ENCODE measurements at regions not wholly inside any gene's neighbourhood (a gene's known extent, or its start where the extent isn't known, plus 50 kb on each side); places are given as distances from the start of the nearest gene placed in this dataset.
"Not testable (repeated sequence)": the region's sequence is repeated elsewhere in the genome, so short reads cannot be mapped to it uniquely, and the experiment has no call there.

DNA sequence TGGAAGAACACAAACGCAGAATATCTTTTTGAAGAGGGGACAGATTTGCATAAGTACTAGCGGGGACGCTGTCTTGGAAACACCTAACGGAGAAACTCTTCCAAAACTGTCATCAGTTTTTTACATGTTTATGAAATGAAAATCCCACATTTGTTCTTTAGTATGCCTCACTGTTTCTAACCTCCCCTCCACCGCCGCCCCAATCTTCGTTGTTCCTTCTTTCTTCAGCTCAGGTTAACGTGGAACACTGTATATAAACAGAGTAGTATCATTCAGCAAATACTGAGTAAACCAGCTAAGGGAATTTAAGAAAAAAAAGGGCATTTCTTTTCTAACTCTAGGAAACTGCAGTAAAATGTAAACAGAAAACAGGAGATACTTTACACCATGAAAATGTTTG is 2345.6 kb downstream of the PCDH7 start:
- no peak for DNase-seq (ENCODE audit: low spot score)
- intact Hi-C loops (cut with DNase I), result no loop called here
- no peak for ATAC-seq

DNA sequence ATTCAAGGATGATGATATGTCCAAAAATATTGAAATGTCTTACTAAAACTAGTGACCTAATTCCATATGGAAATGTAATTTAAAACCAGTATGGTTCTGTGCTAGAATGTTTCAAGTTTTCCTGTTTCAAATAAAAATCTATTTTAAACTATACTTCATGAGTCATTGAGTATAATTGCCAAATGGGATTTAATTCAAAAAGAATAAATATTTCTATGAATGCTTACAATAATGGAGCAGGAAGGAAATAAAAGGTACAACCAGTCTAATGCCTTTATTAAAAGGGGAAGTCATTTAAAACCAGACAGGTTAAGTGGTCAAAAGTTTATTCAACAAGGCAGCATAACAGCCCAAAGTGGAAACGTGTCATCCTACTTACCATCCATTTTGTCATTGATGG is 2347.1 kb downstream of the PCDH7 start:
- ATAC-seq, result no peak
- DNase-seq (ENCODE audit: low spot score), result no peak
- intact Hi-C loops (cut with DNase I), result no loop called here

DNA sequence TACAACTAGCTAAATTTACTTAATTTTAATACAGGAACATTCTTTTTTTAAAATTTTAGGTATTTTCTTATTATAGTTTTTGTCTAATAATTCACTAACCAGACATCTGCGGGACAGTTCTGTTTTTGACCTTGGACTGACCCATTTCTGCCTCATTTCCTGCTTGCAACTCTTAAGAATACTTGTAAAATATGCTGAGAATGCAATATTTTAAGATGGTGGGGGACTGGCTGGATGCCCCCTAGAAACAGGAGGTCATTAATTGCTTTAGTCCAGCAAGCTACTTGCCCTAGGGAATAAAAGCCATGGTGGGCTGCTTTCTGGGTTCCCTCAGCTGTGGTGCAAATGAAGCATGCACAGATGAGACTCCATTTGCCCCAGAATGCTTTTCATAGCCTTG is 2348.4 kb downstream of the PCDH7 start:
- ATAC-seq (no peak), DNase-seq (ENCODE audit: low spot score) (no peak)
- intact Hi-C loops (cut with DNase I), result no loop called here

DNA sequence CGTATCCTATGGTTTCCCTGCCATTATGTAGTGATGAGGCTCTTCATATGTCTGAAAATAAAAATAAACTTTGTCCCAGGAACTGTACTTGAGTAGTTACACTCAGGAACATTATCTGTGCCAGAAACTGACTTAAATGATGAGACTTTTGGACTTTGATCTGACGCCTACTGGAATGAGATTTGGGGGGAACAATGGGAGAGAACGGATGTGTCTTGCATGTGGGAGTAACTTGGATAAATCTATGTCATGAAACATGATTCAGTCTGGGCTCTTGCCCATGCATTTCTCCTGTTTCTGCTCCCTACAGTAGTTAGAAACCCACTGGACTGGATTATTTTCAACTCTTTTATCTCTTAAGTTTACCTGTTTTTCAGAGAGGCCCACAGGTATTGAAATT is 2351.4 kb downstream of the PCDH7 start:
- intact Hi-C loops (cut with DNase I), result no loop called here
- no peak for DNase-seq (ENCODE audit: low spot score)
- no peak for ATAC-seq

DNA sequence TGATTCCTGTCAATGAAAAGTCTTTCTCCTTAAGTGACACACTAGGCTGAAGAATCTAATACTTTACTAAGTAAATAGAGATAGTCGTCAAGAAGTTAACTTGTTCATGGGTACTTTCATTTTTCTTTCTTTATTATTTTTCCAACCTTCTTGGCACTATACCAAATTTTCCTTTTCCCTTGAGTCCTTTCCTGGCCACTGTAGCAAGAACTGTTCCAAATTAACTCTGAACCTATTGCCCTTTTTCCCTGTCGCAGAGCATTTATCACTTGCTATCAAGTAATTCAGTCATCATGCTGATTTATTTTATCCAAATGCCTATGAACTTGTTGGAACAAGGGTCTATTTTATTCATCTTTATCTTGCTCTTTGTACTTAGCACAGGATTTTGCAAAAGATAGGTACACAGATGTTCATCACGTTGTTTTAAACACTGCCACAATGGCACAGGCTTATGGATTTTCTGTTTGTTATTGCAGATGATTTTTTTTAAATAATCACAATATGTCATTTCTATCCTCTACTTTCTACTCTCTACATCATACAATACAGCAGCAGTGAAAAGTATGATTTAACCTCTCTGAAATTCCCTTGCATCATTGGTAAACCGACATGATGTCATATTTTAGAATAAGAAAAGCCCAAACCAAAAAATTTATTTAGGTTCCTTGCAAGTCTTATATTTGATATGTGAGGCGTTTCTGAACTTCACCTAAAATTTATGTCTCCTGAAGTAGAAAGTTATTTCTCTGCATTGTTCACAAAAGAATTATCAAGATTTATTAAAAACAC is 2352.3 kb downstream of the PCDH7 start:
- no peak for DNase-seq (ENCODE audit: low spot score)
- intact Hi-C loops (cut with DNase I), result no loop called here

DNA sequence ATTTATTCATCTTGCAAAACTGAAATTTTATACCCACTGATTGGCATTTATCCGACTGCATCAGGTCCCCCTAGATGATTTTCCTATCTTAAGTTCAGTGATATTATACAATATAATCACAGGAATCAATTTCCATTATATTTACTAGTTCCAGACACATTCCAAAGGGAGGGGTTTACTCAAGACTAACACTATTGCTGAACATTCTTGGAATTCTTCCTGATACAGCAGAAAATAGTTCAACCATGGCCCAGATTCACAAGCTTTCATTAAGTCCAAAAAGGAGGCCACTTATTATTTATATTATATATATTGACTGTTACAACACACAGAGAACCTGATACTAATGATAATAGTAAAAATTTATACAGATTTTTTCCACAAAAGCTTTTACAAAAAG is 2353.6 kb downstream of the PCDH7 start:
- DNase-seq (ENCODE audit: low spot score) (no peak), ATAC-seq (no peak)
- intact Hi-C loops (cut with DNase I), result no loop called here

More for the DNA sequence above, 2352.3 kb downstream of the PCDH7 start:
- ATAC-seq, result no peak

DNA sequence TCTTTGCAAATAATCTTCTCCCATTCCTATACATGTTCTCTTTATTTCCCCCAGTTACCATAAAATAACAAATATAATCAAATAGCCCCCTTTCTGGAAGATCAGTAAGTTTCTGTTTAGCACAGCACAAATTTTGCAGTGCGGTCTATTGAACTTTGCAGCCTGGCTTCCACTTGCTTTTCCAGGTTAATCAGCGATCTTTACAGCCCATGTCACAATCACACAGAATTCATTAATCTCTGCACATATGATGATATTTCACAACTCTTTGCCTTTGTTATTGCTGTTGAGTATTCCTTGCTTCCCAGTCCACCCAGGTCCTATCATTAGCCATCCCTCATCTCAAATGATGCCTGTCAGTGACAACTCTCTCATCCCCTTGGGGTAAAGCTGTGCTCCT is 2358.0 kb downstream of the PCDH7 start:
- no peak for DNase-seq (ENCODE audit: low spot score)
- intact Hi-C loops (cut with DNase I), result no loop called here
- no peak for ATAC-seq

DNA sequence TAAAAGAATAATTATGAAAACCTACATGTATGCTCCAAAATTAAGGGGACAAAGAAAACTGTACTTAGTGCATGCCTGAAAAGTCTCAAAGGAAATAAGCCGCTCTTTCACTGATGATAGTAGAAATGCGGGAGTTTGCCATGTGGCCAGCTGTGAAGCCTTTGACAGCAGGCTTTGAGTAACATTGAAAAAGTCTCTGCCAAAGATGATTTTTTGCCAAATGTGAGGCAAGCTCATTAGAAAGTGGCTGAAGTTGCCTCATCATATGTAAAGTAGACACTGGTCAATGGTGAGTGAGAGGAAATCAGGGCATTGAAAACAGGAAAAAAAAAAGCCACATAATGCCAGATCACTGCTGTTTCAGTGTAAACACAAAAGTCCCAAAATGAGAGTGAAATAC is 2360.1 kb downstream of the PCDH7 start:
- DNase-seq (ENCODE audit: low spot score) (no peak), ATAC-seq (no peak)
- intact Hi-C loops (cut with DNase I), result no loop called here

DNA sequence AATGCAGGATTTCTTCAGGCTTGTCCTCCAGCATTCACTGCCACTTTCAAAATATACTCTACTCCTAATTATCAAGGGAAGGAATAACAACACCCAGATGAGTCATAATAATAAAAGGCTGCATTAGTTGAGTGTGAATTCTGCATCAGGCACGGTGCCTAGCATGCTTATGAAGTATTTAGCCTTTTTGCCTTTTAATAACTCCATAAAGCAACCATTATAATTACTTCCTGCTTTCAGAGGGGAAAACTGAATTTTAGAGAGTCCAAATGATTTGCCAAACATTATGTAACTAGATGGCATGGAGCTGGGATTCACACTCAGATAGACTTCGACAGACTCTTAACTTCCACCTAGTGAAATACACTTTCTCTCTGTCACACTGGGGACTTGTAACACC is 2365.5 kb downstream of the PCDH7 start:
- DNase-seq (ENCODE audit: low spot score) (no peak), ATAC-seq (no peak)
- intact Hi-C loops (cut with DNase I), result no loop called here

DNA sequence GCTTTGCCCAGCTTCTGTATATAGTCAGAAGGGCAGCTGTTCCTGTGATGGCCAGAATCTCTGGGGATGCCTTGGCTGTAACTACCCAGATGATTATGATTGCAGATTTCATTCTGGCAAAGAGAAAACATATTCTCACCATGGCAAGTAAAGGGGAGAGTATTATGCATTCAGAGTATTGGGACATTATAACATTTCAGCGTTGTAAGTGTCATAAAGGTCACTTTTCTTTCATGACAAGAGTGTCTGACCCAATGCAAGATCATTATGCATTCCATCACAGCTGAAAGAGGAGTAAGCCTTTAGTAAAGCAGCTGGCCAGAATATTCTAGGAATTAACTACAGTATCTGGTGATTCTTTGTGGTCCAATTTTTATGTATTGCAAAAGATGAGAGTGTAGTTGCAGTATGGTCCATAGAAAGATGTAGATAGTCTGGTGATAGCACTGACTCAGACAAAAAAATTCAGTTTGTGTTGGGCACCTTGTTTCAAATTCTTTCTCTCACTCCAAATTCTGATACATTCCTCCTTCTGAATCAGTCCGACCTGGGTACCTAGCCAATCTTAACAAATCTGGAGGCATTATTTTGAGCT is 2366.3 kb downstream of the PCDH7 start:
- intact Hi-C loops (cut with DNase I), result no loop called here
- ATAC-seq, result no peak
- DNase-seq (ENCODE audit: low spot score), result no peak

DNA sequence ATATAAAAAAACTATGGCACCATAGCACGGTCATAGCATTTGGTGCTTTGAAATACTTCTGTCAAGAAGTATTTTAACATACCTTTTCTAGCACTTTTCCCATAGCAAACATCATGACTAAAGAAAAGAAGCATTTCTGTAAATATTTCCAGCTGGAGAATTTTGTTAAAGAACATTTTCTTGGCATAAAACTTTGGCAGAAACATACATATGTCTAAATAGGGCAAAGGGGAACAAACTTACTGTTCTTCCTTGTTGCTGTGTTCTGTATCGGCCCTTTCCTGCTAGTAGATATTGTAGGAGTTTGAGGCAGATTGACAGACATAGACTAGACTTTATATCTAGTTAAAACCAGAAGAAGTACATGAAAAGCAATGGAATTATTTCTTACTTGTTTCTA is 2368.5 kb downstream of the PCDH7 start:
- DNase-seq (ENCODE audit: low spot score) (no peak), ATAC-seq (no peak)
- intact Hi-C loops (cut with DNase I), result no loop called here

DNA sequence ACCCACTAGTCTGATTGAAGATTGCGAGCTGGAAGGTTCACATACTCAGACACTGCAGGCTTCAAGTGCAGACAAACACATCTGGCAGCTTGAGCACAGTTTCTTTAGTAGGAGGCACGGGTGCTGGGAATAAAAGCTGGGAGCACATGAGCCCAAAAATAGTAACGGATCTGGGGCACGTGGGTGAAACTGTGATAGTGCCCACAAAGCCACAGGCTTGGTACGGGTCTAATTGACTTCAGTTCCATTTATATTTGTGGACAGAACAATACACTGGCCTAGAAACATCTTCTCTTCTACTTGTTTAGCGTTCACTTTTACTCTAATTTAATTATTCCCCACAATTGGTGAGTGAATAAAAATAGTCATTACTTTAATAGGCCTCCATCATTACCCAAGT is 2370.7 kb downstream of the PCDH7 start:
- no peak for ATAC-seq
- no peak for DNase-seq (ENCODE audit: low spot score)
- intact Hi-C loops (cut with DNase I), result no loop called here

DNA sequence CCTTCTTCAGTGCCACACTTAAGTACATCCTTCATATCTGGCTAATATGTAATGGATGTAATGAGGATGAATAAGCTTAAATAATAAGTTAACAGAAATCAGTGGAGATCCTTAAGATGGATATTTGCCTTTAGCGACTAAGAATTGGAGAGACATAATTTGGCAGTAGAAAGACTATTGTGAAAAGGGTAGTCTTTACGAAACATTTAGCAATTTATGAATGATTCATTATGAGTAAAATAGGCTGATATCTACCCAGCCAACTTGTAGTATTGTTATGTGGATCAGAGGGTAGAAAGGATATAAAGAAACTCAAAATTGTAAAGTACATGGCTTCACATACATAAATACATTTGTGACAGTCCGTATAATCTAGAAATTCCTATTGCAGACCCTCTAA is 2371.8 kb downstream of the PCDH7 start:
- intact Hi-C loops (cut with DNase I), result no loop called here

DNA sequence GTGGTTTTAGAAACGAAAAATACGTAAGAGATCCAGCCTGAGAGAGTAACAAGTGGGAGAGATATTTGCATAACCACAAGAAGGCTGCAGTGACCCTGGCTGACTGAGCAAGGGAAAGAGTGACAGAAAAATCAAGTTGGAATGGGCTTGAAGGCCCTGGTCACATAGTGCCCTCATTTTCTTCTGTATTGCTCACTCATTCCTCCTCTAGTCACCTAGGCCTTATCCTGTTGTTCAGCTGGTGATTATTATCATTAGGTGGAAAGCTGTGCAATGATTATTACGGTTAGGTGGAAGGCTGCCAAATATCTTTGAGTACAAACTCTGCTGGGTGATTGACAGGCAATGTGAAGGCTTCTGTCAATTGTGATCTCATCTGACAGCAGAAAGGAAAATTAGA is 2384.1 kb downstream of the PCDH7 start:
- ATAC-seq (no peak), DNase-seq (ENCODE audit: low spot score) (no peak)
- intact Hi-C loops (cut with DNase I), result no loop called here

More for the DNA sequence above, 2371.8 kb downstream of the PCDH7 start:
- ATAC-seq (no peak), DNase-seq (ENCODE audit: low spot score) (no peak)

DNA sequence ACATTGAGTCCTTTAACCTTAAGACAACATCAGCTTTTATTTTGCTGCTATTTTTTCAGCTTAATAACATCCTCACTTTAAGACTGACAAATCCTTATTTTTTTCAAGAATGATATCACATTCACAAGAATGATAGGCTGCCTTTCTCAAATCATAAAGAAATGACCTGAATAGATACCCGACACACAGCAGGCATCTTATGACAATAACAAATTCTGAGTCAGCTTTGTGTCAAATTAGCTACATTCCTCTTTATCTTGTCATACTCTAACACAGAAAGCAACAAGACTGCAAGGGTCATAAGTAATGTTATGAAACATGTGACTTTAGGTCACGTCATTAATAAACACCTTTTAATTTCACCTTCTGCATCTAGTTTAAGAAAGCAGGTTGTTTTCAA is 2387.6 kb downstream of the PCDH7 start:
- intact Hi-C loops (cut with DNase I), result no loop called here
- ATAC-seq (no peak), DNase-seq (ENCODE audit: low spot score) (no peak)

DNA sequence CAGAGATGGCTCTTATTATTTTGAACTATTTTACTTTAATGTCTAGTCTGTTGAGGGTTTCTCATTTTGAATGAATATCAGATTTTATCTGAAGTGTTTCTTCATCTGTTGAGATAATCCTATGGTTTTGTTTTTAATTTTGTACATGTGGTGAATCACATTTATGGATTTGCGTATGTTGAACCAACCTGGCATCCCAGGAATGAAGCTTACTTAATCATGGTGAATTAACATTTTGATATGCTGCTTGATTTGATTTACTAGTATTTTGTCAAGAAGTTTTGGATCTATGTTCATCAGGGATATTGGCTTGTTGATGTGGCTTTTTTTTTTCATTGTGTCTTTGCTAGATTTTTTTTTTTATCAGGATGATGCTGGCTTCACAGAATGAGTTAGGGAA is 2390.9 kb downstream of the PCDH7 start:
- no peak for DNase-seq (ENCODE audit: low spot score)
- intact Hi-C loops (cut with DNase I), result no loop called here
- no peak for ATAC-seq

DNA sequence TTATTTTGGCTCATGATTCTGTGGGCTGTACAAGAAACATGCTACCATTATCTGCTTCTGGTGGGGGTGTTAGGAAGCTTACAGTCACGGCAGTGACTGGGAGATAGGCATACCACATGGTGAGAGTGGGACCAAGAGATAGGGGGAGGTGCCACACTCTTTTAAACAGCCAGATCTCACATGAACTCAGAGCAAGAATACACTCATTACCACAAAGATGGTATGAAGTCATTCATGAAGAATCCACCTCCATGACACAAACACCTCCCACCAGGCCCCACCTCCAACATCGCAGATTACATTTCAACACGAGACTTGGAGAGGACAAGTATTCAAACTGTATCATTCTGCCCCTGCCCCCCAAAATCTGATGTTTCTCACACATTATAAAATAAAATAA is 2396.7 kb downstream of the PCDH7 start:
- DNase-seq (ENCODE audit: low spot score) (no peak), ATAC-seq (no peak)
- intact Hi-C loops (cut with DNase I), result no loop called here

DNA sequence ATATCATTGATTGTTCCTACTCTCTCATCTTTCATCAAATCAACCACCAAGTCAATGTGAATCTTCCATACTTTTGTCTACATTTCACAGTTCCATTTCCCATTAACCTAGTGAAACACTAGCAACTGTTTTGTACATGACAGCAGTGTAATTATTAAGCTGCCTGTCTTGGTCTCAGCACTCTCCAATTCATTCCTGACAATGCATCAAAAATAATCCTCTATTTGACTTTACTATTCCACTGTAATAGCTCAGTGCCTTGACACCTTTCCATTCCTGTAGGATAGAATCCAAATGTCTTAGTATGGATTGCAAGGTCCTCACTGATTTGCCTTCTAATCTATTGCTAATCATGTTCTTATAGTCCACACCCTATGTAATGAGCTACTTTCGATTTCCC is 2405.8 kb downstream of the PCDH7 start:
- no peak for ATAC-seq
- no peak for DNase-seq (ENCODE audit: low spot score)
- intact Hi-C loops (cut with DNase I), result no loop called here

DNA sequence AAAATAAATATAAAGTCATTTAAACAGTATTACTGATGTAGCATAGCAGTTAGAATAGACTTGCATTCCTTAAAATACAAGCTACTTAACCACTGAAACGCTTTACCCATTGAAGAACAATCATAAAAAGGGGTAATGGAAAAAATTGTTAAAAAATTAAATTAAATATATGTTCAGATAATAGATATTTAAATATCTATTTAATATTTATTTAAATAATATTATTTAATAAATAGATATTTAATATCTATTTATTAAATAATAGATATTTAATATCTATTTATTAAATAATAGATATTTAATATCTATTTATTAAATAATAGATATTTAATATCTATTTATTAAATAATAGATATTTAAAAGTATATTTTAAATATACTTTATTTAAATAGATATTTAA is 2410.5 kb downstream of the PCDH7 start:
- intact Hi-C loops (cut with DNase I), result not testable (repeated sequence)

DNA sequence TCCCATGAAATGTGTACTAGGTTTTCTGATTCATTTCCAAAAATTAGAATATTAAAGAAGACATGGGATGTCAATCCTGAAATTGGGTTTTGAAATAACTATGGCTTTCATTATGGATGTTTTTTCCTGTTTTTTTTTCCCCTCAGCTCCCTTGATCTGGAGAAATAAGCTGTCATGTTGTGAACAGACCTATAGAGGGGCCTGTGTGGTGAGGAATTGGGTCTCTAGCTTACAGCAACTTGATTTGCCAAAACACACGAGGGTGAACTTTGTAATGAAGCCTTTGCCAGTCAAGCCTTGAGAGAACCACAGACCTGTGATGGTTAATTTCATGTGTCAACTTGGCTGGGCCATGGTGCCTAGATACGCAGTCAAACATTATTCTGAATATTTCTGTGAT is 2413.6 kb downstream of the PCDH7 start:
- ATAC-seq (no peak), DNase-seq (ENCODE audit: low spot score) (no peak)
- intact Hi-C loops (cut with DNase I), result no loop called here

More for the DNA sequence above, 2410.5 kb downstream of the PCDH7 start:
- not testable (repeated sequence) for ATAC-seq; DNase-seq (ENCODE audit: low spot score)

DNA sequence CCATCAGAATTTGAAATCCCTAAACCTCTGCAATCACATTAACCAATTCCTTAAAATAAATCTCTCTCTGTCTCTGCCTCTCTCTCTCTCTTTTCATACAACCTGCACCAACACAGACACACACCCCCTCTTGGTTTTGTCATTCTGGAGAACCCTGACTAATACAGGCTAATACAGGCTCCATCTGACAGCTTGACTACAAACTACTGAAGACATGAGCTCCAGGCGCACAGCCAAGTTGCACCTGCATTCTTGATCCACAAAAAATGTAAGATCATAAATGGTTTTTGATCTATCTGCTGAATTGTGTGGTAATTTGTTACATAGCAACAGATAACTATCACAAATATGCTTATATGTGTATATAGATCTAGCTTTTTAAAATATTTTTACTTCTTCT is 2414.2 kb downstream of the PCDH7 start:
- ATAC-seq (no peak), DNase-seq (ENCODE audit: low spot score) (no peak)
- intact Hi-C loops (cut with DNase I), result no loop called here

Data from sciatic nerve (tissue), 2 donors.